Uterus (tissue), 2 donors: ENCODE measurements at regions not wholly inside any gene's neighbourhood (a gene's known extent, or its start where the extent isn't known, plus 50 kb on each side); places are given as distances from the start of the nearest gene placed in this dataset.

Experiments used
- CTCF ChIP-seq, 4 experiments: fragments of 200-600 bp in 2 of 4; fragments of 450-650 bp in 2 of 4; sonication (generic) in 2 of 4; IDR thresholded peaks; one replicate each; pipeline ENCODE4 v1.5.1; 2016 to 2019; ENCODE audit warnings: antibody characterized with exemption in 4 of 4, mild to moderate bottlenecking in 2 of 4, moderate library complexity in 1 of 4
- POLR2A ChIP-seq, 2 donors: fragments of 450-650 bp; IDR thresholded peaks; one replicate each; pipeline ENCODE4 v1.6.1; 2016; ENCODE audit warnings: antibody characterized with exemption in 2 of 2, mild to moderate bottlenecking in 1 of 2, moderate library complexity in 1 of 2

- TF ChIP-seq CTCF (IDR thresholded peaks at IDR 0.05) (no peak), POLR2A (IDR thresholded peaks at IDR 0.05) (no peak)
Measured at GRCh38 chr2:81979086-81979485, 1674.5 kb upstream of the LRRTM1 start.
